ENCODE measurements at regions not wholly inside any gene's neighbourhood (a gene's known extent, or its start where the extent isn't known, plus 50 kb on each side); places are given as distances from the start of the nearest gene placed in this dataset.

DNA sequence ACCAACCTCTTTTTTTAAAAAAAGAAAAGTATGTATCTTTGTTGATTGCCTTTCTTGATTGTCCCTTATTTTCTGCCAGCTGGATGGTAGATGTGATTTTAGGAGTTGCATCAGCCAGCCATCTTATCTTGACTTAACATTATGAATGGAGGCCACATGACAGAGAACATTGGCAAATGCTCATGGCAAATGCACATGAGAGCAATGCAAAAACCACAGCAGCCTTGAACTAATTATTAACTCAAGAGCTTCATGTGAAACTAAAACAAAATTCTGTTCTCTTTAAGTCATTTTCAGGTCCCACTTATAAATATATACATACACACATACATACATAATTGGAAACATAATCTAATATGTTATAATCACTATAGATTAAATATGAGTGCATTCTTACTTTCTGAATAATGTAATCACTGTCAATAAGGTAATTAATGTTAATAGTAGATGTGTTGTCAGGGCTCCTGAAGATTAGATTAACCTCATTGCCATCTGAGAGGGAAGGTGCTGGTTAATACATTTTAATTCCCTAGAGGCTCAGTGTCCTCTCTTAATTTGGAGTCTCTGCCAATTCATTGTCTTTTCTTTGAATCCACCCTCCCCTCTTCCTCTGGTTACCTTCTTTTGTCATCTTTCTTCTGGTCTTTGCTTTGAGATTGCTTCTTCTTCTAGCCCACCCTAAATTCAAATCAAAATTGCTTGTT lies 962.2 kb downstream of the ADGRL2 start:
- intact Hi-C loops (cut with DNase I) = no loop called here
- DNase-seq = no peak

DNA sequence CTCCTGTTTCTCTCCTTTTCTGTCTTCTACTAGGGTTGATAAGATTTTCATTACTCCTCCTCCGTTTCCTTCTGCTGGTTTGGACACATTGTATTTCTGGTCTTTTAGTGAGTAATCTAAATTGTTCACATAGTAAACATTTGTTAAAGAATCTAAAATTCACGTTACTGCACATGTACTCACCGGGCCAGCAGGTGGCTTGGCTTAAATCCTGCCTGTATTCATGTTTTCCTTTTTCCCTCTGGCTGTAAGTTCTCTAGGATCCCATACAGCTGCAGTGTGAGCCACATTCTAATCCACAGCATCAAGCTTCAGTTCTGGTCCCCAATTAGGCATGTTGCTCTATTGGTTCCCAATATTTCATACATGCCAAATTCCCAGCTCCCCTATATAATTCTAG lies 958.3 kb downstream of the ADGRL2 start:
- DNase-seq = no peak
- intact Hi-C loops (cut with DNase I) = no loop called here

DNA sequence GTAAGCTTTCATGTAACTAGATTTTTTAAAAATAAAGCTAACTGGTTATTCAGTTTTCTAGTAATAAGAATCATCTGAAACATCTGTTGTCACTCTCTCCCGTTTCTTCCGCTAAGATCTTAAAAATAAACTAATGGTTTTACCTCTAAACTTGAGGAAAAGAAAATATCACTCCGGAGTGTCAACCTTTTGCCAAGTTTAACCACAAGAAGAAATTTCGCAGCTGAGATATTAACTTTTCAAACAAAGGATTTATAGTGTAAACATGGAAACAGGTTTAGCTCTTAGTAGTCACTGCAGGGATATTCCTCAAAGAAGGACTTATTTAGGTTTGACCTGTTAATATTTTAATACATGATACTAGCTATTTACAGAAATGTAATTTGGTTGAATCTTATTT lies 954.9 kb downstream of the ADGRL2 start:
- intact Hi-C loops (cut with DNase I) = no loop called here
- no peak for DNase-seq

DNA sequence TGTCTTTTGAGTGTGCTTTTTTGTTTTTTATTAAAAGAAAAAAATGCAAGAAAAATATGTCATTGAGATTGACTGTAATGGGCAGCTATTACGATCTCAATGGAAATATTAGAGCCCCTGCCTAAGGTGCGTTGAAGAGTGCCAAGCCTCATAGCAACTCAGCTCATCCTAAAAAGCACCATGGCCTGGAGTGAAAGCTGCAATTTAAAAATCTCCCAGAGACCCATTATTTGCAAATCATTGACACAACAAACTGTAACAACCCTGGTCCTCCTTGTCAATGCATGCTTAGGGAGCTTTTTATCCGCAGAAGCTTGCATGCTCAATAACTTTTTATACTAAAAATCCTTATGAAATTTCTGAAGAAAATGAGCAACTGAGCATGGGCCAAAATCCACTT lies 954.5 kb downstream of the ADGRL2 start:
- intact Hi-C loops (cut with DNase I) = no loop called here
- no peak for DNase-seq

DNA sequence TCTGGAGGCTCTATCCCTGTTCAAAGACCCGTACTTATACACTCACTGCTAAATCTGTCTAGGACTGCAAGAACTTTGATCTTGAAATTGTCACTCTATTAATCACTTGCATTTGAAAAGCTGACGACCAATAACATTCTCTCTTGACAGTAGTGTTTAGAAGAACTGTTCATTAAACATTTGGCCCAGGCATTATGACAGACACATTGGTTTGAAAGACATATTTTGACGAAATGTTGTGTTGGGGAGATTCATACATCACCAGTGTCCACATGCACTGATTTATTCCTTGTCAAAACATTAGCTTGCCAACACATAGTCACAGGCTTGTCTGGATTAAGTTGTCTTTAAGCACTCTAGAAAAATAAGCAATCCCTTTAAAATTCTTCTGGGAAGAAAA lies 951.3 kb downstream of the ADGRL2 start:
- intact Hi-C loops (cut with DNase I) = no loop called here
- DNase-seq = no peak

DNA sequence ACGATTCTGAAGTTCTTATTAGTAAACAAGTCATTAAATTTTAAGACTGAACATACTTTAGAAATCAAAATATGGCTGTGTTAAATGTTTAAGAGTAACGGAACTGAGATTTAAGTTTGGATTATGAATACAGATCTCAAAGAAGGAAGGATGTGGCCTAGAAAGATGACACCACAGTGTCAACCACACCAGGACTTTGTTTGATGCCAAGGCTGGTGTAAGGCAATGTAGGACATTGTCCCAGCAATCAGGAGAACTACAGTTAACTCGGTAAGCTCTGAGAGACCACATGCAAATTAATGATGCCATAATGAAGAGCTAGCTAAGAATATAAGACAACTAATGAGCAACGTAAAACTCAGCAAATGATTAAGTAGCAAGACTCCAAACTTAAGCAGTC lies 932.9 kb downstream of the ADGRL2 start:
- DNase-seq = no peak
- intact Hi-C loops (cut with DNase I) = no loop called here

DNA sequence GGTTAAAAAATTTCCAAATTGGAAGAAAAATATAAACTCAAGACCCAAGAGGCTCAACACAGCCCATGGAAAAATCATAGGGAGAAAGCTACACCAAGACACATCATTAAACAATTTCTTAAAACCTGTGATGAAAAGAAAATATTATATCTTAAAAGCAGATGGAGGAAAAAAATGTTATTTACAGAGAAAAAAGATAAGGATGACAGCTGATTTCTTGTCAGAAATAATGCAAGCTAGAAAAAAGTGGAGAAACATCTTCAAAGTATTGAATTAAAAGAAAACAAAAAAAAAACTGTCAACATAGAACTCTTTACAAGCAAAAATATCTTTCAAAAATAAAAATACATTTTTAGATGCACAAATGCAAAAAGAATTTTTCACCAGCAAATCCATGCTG lies 930.5 kb downstream of the ADGRL2 start:
- intact Hi-C loops (cut with DNase I) = no loop called here
- DNase-seq = no peak

DNA sequence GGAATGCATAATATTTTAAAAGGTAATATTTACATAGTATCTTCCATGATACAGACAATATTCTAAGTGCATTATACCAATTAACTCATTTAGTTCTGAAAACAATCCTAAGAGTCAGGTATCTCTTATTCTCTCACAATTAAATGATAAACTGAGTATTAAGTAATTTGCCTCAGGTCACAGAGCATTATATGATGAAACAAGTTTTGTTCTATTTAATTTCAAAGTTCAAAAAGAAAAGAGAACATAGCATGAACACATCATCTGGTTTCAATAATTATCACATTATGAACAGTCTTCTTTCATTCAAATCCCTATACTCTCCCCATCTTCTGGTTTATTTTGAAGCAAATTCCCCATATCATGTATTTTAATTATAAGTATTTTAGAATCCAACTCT lies 927.5 kb downstream of the ADGRL2 start:
- intact Hi-C loops (cut with DNase I) = no loop called here
- no peak for DNase-seq

DNA sequence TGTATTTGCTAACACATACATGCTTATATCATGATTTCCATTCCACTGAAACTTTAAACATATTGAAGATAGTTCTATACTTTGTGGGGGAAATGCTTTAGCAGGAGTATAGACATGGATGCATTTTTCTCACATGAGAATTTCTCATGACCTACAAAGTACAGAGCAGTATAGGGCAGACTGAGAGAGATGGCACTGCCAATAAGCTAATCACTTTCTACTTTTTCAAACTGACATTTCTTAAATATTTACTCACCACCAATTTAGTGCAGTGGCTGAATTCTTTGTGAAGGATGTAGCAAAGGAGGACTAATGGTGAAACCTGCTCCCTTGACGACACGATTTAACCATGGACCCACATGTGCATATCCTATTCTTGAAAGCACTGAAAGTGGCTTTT lies 923.5 kb downstream of the ADGRL2 start:
- intact Hi-C loops (cut with DNase I) = no loop called here
- no peak for DNase-seq

DNA sequence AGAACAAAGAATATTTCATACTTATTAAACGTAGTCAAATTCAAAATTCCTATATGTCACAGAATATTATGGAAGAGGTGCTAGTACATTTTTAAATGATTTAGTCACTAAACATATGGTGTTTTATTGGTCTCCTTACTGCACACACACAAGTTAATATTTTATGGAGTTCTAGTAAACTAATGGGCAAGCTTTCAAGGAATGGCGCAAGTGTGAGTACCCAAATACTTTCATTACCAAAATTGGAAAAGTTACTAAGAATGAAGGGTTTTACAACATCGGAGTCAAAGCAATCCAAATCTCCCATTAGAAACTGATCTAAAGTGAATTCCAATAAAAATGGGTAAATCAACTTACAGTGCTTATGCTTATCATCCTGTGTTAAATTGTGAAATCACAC lies 921.9 kb downstream of the ADGRL2 start:
- intact Hi-C loops (cut with DNase I) = no loop called here
- no peak for DNase-seq

DNA sequence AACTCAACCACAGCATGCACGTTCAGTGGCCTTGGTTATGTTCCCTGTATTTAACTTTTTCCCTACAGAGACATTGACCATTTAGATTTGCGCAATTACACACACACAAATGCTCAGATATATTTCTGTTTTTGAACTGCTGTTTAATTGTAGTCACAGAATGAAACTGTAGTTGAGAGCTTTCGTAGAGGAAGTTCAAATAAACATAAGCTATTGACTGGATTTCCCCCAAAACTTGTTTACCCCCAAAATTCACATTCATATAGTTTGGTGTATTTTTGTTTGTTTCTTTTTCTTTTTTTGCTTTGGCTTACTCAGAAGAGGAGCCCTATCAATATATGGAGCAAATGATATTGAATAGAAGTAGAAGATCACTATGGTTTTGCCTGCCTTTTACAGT lies 921.0 kb downstream of the ADGRL2 start:
- DNase-seq = no peak
- intact Hi-C loops (cut with DNase I) = no loop called here

DNA sequence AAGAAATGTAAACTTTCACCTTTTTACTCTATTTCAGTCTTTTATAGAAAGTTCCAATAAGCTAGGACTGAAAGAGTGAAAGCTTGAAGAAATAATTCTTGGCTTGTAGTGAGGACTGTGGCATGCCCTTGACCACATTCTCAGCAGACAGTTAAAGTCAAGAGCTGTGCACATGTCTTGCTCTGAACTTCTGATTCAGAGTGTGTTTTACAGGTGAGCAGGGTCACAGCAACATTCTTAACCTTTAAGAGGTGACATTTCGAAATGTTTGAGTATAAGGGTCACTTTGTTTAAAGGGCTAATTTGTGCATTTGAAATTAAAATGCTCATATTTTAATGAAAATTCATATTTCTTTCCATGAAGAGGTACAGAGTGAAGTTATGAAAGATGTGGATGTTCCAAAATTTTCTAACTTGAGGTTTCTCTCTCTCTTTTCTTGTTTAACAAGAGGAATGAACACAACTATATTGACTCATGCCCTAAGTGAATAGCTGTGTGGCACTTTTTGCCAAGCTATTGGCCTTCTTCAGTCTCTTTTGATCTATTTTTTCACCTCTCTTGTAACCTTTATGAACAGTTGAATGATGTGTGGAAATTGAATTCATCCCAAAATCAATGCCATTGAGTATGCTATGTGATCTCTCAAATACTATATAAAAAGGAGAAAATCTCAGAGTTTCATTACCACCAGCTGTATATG lies 918.1 kb downstream of the ADGRL2 start:
- DNase-seq = no peak
- intact Hi-C loops (cut with DNase I) = no loop called here

DNA sequence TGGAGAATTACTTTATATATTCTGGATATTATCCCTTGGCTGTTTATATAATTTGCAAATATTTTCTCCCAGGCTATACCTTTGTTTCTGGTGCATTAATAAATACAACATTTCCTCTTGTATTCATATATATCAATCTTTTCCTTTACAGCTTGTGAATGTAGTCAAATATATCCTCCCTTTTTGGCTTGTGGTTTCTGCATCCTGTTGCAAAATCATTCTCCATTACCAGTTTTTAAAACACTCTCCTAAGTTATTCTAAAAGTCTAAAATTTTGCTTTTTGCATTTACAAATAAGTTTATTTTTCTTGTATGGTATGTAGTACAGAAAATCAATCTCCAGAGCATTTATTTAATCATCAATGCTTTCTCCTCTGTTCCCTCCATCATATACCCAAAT lies 909.4 kb downstream of the ADGRL2 start:
- intact Hi-C loops (cut with DNase I) = no loop called here
- DNase-seq = no peak

DNA sequence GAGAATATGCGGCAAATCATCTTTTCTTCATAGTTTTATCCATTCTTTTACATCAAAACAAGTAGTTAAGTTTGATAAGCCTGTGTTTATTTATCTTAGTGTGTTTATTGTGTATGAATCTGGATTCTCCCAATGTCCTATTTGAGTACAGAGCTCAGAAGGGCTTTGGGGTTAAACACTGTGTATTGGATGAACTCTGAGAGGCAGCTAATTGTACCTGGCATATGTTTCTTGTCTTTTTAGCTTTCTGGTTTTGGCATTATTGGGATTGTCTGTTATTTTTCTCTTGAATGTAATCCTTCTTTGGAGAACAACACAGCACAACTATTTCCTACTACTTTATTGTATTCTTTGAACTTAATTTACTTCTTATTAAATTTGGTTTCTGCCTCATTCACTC lies 906.9 kb downstream of the ADGRL2 start:
- intact Hi-C loops (cut with DNase I) = no loop called here
- no peak for DNase-seq

DNA sequence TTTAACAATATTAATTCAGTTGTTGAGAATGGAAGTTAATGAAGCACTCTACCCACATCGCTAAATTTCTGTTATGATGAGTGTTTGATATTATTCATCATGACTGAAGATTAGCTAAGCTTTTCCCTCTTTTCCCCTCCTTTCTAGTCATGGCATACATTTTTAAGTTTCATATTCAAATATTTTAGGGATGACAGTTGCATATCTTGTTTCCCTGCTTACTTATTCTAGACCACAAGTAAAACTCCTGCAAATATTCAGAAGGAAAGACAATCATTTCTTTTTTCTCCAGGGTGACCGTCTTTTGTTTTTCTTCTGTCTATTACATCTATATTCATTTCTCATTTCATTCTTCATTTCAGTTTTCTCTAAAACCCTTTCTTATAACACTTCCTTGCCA lies 906.0 kb downstream of the ADGRL2 start:
- intact Hi-C loops (cut with DNase I) = no loop called here
- DNase-seq = no peak

DNA sequence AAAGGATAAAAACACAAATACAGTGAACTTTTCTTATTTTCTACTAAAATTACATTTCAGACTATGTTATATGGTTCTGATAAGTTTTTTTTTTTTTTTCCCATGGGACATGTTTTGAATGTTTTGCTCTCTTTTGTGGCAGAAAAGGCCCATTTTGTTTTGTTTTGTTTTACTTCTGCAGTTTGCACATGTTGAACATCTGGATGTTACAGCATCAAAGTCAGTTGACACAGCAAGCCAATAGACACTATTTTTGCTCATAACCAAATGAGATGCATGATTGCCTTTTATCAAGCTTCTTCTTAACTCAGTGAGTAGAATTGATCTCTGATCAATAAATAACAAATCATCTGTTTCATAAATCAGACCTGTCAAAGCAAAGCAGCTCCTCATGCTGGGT lies 904.2 kb downstream of the ADGRL2 start:
- no peak for DNase-seq
- intact Hi-C loops (cut with DNase I) = no loop called here

DNA sequence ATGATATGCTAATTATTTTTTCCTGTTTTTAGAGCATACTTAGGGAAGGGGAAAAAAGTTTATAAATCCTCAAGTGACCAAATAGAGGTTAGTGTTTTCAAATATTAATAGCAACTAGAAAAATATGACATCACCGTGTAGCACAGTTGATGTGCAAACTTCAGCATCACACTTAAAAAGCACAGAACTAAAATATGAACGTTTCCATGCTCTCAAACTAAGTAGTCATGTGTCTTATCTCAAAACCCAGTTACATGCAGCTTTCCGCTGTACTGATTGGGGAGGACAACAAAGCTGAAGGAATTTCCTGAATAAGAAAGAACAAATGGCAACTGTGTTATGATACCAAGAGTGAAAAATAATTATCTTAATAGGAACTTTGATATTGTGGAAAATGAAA lies 903.7 kb downstream of the ADGRL2 start:
- intact Hi-C loops (cut with DNase I) = no loop called here
- no peak for DNase-seq

DNA sequence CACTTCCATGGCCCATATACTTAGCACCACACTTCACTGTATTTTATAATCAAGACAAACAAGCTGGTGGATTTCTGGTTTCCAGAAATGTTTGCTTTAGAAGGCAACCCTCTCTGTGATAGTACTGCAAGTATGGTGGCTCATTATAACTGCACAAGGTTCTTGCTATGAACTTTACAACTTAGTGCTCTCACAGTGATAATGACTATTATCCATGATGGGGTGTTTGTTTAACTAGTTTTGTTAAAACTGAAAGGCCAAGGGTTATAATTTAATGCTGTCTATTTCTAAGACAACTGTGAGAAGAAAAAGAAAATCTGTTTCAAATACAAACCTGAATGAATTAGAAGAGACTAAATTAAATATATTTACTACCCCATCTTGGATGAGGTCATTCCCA lies 903.2 kb downstream of the ADGRL2 start:
- intact Hi-C loops (cut with DNase I) = no loop called here
- DNase-seq = no peak

DNA sequence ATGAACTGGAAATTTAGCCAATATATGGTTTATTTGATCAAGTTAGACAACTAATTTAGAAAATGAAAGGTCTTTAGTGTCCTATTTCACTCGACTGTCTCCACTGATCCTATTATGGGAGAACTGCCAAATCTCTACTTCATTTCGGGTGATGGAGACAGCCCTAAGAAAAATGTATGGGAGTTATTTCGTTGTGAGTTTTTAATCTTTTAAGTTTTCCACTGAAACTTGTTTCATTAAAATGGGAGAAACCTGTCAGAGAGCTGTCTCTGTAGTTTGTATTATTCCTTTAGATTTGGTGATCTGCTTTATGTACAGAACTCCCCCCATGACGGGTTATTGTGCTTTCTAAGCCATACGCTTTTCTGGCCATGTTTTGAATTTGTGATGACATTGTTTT lies 899.7 kb downstream of the ADGRL2 start:
- no peak for DNase-seq
- intact Hi-C loops (cut with DNase I) = no loop called here

DNA sequence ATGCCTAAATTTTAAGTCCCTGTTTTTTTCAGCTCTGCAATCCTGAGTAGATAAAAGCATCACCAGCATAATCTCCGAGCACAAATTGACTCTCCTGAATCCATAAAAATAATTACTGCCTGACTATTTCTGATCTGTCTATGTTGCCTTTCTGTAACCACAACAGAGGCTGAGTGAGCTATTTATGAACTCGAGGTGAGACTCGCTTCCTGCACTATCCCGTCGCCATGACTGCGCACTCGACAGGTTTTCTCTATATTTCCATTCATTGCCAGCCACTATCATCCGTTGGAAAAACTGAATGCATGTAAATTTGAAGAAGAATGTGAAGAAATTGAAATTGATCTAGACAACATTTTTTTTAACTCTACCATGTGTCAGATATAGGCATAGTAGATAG lies 897.2 kb downstream of the ADGRL2 start:
- DNase-seq = peak in 1 of 10 donors; percentile 44
- intact Hi-C loops (cut with DNase I) = no loop called here

DNA sequence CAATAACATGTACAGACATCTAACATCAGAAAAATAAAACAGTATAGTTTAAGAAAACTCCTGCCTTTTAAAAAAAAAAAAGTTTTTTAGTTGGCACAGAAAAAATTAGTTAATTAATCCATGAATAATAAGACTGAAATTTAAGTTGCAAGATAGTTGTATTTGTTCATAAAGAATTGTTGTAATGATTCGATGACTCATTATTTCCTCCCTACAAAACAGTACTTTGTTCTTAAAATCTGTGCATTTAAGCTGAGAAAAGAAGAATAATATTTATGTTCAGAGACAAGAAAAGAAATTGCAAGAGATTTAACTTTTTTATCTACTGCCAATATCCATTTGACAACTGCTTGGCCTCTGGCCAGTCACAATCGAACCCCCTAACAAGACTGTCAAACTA lies 894.7 kb downstream of the ADGRL2 start:
- DNase-seq = no peak
- intact Hi-C loops (cut with DNase I) = no loop called here

DNA sequence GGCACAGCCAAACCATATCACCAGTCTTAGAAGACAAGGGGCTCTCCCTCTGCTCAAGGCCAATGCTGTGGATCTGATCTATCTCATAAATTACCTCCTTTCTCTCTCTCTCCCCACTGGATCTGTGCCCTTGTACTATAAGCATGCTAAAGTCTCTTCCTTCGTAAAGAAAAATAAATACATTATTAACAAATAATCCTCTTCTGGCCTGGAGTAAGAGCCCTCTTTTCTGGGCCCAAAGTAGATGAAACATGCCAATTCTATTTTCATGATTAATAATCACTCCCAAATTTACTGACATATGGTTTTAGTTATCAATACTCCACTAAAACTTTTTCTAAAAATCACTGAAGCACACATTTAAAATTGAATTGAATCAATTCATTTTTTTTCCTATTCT lies 889.7 kb downstream of the ADGRL2 start:
- no peak for DNase-seq
- intact Hi-C loops (cut with DNase I) = no loop called here

DNA sequence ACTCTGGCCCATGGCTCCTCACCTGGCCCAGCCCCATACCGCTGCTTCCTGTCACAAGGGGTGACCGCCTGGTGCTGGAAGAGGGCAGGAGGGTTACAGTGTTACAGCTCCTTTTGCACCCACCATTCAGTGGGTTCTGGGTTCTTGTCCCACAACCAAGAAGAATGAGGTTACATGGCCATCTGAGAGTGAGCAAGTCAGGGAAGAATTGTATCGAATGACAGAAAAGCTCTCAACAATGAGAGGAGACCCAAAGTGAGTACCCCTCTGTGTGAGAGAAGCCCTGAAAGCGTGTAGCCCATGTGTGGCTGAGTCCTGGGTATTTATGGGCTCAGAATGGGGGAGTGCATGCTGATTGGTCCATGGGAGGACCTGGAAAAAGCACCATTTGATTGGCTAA lies 888.5 kb downstream of the ADGRL2 start:
- intact Hi-C loops (cut with DNase I) = no loop called here
- peak in 1 of 10 donors; percentile 50 for DNase-seq

All from posterior cingulate gyrus (tissue), 11 donors.